GM19351 (cell line): ENCODE measurements at regions not wholly inside any gene's neighbourhood (a gene's known extent, or its start where the extent isn't known, plus 50 kb on each side); places are given as distances from the start of the nearest gene placed in this dataset.
"Not testable (repeated sequence)": the region's sequence is repeated elsewhere in the genome, so short reads cannot be mapped to it uniquely, and the experiment has no call there.

Experiments used
- ATAC-seq: cut with Tn5 transposase; IDR thresholded peaks from one replicate; pipeline ENCODE4 v1.9.1; 2021; ENCODE audit warnings: mild to moderate bottlenecking, moderate library complexity; ENCODE audit not compliant: unreplicated experiment

DNA sequence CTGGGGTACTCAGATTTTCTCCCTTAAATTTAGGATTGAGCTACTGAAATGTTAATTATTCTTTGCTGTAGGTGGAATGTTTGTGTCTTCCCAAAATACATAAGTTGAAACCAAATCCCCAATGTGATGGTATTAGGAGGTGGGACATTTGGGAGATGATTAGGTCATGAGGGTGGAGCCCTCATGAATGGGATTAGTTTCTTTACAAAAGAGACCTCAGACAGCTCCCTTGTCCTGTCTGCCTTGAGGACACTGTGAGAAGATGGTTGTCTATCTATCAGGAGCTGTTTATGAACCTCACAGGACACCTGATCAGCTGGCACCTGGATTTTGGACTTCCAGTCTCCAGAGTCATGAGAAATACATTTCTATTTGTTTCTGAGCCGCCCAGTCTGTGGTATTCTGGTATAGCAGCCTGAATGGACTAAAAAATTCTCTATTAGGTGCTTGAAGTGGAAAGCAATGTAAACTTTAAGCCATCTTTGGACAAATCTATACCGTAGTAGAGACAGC is 99.2 kb upstream of the UXS1 start:
- ATAC-seq, result no peak

DNA sequence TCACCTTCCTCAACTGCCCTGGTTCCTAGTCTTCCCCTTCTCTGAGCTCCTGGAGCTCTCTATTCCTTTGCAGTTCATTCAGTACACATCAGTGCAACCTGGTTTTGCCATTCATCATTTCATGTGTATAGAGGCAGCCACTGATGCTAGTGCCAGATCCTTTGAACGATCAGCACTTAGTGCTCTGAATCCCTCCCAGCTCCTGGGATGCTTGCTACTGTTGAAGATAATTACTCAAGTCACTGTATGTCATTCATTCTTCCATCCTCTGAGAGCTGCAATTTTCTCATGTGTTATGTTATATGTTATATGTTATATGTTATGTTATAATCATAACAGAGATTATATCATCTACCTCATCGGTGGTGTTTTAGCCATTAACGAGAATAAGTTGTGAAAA is 98.5 kb upstream of the UXS1 start:
- no peak for ATAC-seq

DNA sequence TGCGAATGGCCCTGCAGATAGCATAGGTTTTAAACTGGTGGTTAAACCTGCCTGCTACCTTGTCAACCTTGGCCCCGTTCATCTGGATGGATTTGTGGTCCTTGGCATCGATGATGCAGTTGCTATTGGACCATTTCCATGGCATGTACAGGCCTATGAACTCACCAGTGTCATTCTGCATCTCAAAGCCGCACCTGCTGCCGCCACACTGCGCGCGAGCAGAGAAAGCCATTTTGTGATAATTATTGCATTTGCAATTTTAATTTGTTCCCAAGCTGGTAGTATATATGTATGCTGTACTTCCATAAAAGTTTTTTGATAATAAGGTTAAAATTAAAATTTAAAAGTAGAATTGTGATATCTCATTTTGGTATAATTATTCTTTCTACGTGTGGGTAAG is 94.8 kb upstream of the UXS1 start:
- no peak for ATAC-seq

DNA sequence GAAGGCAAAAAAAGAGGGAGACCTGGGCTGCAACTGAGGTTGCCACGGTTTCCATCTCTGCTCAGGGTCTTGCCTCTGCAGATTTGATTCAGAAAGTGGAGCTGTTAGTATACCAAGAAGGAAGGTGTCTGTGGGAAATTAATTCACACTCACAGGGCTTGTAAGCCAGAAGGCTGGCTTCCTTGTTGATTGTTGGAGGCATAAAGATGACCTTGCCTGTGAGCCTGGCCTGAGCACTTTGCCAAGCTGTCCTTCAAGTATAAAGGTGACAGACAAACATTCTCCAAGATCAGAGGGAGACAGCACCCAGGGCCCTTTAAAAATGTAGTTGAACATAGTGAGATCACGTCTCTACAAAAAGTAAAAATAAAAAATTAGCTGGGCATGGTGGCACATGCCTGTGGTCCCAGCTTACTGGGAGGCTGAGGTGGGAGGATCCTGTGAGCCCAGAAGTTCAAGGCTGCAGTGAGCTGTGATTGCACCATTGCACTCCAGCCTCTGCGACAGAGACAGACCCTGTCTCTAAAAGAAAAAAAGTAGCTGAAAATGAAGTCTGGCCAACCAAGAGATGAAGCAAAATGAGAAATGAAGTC is 91.2 kb upstream of the UXS1 start:
- ATAC-seq, result no peak

DNA sequence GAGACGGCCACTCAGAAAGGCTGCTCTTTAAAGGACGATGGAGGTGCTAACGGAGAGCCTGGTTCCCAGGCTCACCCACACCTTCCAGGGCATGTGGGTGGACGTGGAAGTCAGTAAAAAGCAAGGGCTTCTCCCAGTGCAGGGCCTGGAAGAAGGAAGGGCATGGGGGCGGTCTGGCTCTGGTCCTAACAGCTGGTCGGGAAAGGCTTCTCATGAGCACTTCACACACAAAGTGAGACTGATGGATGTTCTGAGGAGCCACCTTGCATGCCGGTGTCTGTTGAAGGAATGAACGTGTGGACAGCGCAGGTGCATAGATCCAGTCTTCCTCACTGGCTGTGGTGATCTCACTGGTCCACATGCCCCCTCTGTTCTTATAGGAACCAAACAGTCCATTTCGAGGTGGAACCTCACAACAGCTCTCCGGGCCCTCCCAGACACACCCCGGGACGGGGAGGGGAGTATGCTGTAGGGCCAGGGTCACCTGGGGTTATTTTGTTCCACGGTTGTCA is 90.6 kb upstream of the UXS1 start:
- no peak for ATAC-seq

DNA sequence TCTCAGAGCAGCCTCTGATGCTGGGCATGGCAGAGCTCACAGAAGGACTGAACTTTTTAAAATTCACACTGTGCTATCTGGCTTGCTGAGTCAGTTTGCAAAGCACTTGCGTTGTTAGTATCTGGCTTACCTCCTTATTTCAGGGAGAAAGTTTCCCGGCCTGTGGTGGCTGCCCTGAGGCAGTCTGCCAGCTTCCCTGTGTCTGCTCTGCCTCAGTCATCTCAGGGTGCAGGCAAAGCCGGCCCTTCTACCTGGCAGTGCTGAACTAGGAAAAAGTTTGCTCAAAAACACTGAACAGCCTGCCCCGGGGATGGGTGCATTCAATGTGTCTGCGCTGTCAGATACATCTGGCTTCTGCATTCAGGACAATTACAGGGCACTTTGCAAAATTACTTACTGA is 90.2 kb upstream of the UXS1 start:
- no peak for ATAC-seq

DNA sequence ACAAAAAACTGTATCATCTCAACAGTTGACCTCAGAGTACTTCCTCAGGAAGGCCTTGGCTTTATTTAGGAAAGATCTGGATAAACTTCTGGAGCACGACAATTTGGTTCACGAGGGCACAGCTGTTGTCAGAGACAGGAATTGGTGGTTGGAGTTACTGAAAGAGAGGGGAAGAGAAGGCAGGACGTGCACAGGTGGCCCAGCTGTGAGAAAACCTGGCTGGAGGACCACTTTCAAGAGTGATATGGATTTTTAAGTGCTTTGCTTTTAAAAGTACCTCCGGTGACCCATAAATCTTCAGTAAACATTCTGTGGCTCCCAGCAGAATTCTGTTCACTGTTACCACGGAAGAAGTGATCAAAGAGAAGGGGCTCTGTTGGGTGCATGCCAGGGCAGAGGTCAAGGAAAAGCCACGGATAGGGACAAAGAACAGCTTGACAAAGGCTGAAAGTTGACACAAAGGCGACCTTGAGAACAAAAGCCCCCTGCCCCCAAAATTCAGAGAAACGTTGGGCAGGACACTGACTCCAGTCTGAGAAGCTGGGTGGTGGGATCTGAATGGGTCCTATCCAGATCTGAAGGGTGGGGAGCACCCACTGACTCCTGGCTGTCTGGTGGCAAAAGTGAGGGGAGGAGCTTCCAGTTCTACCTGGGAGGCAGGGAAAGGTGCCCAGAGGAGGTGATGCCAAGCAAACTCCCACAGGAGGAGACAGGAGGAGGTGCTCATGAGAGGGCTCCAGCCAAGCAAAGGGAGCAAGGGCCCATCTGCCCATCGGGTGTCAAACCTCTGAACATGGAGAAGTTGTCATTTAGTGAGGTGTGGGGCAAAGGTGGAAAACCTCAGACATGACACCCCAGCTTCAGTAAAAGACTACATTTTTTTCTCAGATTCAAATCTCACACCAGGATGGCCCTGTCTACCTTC is 89.4 kb upstream of the UXS1 start:
- not testable (repeated sequence) for ATAC-seq

DNA sequence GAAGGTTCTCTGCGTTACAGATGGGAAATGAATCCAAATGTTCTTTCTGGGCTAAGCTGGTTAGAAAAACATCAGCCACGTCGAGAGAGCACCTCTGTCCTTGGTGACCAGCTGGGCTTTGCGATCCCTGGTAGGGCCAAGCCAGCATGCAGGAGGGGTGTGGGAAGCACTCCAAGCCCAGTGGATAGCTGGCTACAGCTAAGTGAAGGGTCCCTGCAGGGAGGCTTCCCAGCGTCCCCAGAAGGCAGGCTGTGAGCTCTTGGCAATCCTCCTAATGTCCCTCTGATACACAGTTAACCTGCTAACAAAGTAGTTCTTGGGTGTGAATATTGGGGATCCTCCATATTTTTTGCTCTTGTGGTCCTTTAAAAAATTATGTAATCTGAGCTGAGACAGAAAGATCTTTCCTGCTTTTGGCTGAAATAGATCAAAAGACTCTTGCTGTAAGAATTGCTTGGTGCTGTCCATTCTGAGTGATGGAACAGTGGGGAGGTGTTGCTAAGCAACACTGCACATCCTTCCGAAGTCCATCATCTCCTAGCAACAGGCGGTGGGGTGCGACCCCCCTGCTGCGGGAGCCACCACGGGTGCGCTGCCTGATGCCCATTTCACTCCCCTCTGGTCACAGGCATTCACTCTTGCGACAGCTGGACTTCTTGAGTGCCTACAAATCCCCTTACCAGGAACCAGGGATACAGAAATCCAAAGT is 88.5 kb upstream of the UXS1 start:
- ATAC-seq, result no peak

DNA sequence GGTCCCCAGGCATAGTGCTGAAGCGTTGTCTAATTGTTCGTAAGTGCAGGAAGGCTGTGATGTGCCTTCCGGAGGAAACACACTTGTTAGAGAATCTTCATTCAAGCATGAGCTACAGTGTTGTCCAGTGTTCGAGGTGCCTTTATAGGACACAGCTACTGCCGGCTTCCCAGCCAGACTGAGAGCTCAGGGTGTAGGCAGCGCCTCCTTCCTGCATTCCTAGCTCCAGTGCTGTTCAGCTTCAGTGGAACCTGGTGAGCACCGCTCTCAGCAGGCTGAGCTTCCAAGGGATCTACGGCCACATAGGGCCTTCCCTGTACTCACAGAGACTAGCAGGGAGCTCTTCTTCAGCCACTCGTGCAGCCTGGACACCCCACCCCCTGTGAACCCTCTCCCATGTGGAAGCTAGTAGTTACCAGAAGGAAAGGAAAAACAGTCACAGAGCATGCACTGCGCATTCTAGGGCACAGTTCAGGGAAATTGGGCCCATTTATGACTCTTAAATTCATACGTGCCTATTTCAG is 87.9 kb upstream of the UXS1 start:
- not testable (repeated sequence) for ATAC-seq

DNA sequence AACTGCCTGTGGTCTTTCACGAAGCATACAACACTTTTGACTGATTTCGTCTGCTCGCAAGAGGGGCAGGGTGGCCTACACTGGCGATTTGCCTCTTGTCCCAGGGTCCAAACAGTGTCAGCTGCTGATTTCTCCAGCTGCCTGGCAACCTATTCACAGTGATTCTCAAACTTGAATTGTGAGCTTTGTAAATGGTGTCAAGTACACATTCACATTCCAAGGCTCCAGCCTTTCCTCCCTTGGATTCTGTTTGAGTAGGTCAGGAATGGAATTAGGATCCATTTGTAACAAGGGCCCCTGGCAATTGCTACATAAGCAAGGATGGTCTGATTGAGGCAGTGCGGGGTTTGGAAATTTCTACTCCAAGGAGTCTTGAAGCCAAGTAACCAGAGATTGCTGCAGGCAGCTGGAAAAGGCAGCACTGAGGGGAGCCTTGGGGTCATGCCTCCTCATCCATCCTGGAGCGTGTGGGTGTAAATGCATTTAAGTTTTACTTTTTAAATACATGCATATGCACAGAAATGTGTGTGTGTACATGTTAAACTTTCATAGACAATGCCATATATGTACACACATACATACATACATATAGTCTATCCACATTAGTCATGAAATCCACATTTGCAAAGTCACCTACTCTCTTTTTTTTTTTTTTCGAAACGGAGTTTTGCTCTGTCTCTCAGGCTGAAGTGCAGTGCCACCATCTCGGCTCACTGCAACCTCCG is 86.8 kb upstream of the UXS1 start:
- ATAC-seq, result no peak

DNA sequence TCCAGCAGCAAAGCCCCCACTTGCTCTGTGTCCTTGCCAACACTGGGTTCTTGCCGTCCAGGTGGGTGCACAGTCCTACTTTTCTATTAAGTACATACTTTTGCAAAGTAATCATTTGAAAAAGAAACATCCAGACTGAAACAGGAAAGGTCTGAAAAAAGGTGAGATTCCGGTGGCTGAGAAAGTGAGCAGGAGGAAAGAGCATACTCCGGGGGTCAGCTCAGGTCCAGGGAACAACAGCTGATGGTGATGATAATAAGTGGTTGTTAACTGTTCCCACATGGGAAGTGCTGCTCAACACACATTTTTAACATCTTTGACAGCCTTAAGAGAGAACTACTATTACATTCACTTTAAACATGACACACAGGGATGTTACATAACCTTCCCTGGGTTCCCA is 86.1 kb upstream of the UXS1 start:
- no peak for ATAC-seq

DNA sequence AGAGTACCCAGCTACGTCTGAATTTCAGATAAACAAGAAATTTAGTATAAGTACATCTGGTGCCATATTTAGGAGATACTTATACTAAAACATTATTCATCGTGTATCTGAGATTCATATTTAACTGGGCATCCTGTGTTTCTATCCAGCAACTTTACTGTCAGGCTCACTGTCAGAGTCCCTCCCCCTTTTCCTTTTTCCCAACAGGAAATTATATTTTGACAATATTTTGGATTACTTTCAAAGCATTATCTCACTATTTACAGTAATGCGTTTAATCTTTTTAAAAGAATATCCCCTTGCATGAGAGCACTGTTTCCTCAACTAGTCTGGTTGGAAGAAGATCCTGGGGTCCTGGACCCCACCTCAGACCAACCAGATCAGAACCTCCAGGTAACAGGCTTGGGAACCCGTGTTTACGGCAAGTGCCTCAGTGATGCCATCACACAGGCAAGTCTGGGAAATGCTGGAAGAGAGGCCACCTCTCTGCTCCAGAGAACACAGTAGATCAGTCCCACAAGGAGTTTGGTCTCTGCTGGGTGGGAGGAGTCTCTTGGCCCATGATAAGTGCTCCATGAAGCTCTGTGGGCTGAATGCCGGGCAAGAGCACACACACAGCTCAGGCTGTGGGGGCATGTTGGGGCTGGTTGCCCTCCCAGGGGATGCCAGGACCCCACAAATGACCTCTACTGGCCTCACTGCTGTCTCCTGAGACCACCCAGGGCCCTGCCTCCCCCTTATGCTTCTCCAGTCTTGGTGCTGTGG is 84.2 kb upstream of the UXS1 start:
- ATAC-seq, result no peak

DNA sequence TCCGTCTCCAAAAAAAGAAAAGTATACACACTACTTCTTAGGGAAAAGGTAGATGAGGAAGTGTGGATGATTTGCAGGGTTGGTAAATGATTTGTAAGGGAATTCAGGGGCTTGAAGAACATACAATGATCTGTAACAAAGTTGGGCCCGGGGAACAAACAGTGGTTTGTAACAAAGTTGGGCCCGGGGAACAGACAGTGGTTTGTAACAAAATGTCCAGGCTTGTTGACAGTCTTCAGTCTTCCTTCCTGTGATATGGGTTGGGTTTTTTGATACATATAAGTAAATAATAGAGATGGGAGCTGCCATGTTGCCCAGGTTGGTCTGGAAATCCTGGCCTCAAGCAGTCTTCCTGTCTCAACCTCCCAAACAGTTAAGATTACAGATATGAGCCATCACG is 83.3 kb upstream of the UXS1 start:
- ATAC-seq, result no peak

DNA sequence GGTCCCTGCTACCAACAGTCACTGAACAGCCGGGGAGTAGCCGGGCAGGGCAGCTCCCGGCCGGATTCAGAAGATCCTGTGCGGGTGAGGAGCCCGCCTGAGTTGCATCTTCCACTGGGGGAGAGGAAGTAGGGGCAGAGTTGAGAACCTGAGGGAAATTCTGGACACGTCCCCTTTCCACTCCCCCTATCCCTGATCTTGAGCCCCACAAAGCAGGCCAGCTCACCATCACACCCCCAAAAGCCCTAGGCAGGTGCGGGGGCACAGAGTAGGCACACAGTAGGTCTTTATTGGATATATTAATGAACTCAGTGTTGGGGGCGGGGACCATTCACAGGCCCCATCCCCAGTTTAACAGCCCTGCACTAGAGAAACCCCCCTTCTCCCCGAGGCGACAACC is 81.9 kb upstream of the UXS1 start:
- no peak for ATAC-seq

DNA sequence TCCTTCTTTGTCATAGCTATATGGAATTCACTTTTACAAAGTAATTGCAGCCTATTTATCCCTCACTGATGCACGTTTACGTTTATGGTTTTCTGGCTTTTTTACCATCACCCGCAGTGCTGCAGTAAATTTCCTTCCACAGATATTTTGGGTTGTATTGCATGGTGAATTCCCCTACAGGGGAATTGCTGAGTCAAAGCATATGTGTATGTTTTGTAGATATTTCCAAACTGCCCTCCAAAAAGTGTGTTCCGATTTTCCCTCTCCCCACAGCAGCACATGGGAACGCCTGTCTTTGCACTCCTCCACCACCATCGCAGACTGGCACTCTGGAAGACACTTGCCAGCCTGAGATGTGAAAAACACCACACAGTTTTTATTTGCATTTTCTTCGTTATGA is 80.6 kb upstream of the UXS1 start:
- ATAC-seq, result no peak

DNA sequence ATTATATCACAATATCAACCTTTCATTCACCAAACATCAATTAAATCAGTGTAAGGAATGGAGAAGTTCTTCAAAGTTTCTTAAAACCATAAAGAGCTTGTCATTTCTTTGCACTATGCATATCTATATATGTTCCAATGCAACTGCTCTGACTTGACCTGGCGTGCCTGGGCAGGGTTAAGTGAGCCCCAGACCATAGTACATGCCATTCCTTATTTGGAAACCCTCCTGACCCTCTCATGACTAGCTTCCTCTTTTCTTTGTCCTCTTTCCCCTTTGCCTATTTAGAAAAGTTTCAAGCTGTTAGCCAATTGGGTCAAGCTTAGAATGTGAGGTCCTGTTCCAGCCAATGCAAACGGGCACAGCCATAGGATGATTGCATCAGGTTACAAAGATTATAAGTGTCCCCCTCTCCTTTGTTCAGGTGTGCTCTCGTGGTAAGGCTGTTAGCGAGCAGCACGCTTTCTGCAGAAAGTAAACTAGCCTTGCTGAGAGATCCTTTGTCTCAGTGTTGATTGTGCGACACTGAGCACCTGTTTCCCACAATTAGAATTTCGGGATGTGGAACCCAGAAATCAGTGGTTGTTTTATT is 78.2 kb upstream of the UXS1 start:
- no peak for ATAC-seq

DNA sequence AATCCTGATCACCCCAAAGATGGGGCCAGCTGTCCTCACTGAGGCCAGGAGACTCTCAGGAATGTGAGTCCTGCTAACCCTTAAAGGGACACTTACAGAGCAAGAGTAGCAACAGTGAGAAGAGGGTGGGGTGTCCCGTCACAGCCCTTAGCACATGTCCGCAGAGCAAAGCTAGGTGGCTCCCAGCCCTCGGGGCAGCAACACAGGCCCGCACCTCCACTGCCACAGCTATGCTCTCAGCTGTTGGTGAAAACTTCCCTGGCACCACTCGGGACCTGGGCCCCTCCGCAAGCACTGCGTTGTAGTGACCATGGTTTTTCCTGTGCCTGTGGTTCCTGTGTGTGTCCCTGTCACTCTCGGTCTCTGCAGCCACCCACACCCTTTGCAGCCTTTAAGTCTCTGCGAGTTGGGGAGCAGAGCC is 76.4 kb upstream of the UXS1 start:
- no peak for ATAC-seq

DNA sequence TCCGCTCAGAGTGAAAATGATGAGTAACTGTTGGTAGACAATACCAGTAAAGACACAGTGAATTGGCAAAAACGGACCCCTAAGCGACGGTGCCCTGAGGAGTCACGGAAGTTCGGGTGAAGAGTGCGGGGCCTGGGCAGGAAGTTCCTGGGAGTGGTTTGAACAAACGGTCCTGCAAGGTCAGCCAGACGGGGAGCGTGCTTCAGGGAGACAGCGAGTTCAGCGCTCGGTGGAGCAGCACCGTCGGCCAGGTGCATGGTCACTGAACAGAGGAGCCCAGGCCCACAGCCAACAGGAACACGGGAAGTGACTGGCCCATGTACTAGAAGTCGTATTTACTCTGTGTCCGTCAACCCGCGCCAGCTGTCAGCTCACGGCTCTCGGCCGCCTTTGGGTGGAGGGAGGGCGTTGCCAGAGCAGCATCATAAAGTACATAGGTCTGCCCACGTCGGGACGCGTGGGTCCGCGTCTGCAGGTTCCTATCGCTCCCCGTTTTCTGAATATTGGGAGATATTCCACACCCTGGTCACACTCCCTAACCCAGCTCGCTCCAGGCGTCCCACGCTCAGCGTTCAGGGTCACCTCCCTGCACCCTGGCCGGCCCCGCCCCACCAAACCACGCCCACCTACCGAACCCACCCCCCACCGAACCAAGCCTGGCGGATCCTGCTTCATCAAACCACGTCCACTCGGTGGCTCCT is 75.6 kb upstream of the UXS1 start:
- peak; percentile 60 for ATAC-seq

DNA sequence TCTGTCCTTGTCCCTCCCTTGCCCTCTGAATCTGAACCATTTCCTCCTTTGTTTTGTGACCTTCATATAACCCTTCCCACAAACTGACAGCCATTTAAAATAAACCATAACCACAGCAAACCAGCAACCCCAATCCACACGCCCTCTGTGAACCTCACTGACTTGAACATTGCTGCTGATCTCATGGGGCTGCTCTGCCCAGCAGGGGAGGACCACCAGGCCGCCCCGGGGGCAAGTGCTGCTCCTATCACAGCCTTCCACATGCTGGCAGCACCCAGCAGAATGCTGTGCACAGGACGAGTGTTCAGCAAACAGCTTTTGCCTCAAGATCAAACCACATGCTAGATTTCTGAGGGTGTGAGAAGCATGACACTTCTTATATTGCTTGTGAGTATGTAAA is 73.9 kb upstream of the UXS1 start:
- no peak for ATAC-seq
